ENCODE measurements at regions not wholly inside any gene's neighbourhood (a gene's known extent, or its start where the extent isn't known, plus 50 kb on each side); places are given as distances from the start of the nearest gene placed in this dataset.

GRCh38 chr12:73413051-73413450 is 1124.6 kb upstream of the ATXN7L3B start:
- Histone ChIP-seq H3K9me2 (ENCODE audit: low read depth, low read length) (no peaks in the 10 kb centered on the region), H3K36me3 (ENCODE audit: insufficient read depth, low read length) (no peaks in the 10 kb centered on the region), H2AFZ (ENCODE audit: low read length) (no peak overlapping the region), H3K4me2 (ENCODE audit: low read length) (no peak overlapping the region), H3F3A (ENCODE audit: insufficient read depth, low read length) (no peaks in the 10 kb centered on the region), H3K9me3 (ENCODE audit: low read length) (peaks cover 6% of the 10 kb centered on the region; the same call in 1 of the 2 replicates), H3K27ac (ENCODE audit: low read depth, low read length, poor library complexity, severe bottlenecking) (no peak overlapping the region), H4K20me1 (ENCODE audit: insufficient read depth, low read length) (no peaks in the 10 kb centered on the region), H3K27me3 (ENCODE audit: insufficient read depth, low read length) (no peaks in the 10 kb centered on the region), H3K4me3 (ENCODE audit: low read depth, low read length, poor library complexity, severe bottlenecking) (no peak overlapping the region), H3K4me1 (ENCODE audit: insufficient read depth, low read length, severe bottlenecking) (no peaks in the 10 kb centered on the region), H3K9ac (ENCODE audit: low read length) (no peak overlapping the region), H3K79me2 (ENCODE audit: insufficient read depth, low read length) (no peaks in the 10 kb centered on the region)
- TF ChIP-seq EZH2 (IDR thresholded peaks at IDR 0.05; ENCODE audit: borderline replicate concordance, low read length) = no peak
- TF ChIP-seq CTCF (IDR thresholded peaks at IDR 0.05; ENCODE audit: low read length) = no peak

GRCh38 chr12:73413974-73414373 is 1123.7 kb upstream of the ATXN7L3B start:
- no peaks in the 10 kb centered on the region for H3K27me3 ChIP-seq (ENCODE audit: insufficient read depth, low read length)
- H3K36me3 ChIP-seq (ENCODE audit: insufficient read depth, low read length) = no peaks in the 10 kb centered on the region
- no peaks in the 10 kb centered on the region for H3K9me2 ChIP-seq (ENCODE audit: low read depth, low read length)
- H3K4me2 ChIP-seq (ENCODE audit: low read length) = no peak overlapping the region
- no peak overlapping the region for H3K4me3 ChIP-seq (ENCODE audit: low read depth, low read length, poor library complexity, severe bottlenecking)
- H3K4me1 ChIP-seq (ENCODE audit: insufficient read depth, low read length, severe bottlenecking) = no peaks in the 10 kb centered on the region
- TF ChIP-seq CTCF (IDR thresholded peaks at IDR 0.05; ENCODE audit: low read length) (no peak), EZH2 (IDR thresholded peaks at IDR 0.05; ENCODE audit: borderline replicate concordance, low read length) (no peak)
- peaks cover 6% of the 10 kb centered on the region; the same call in 1 of the 2 replicates for H3K9me3 ChIP-seq (ENCODE audit: low read length)
- H3F3A ChIP-seq (ENCODE audit: insufficient read depth, low read length) = no peaks in the 10 kb centered on the region
- H2AFZ ChIP-seq (ENCODE audit: low read length) = no peak overlapping the region
- H4K20me1 ChIP-seq (ENCODE audit: insufficient read depth, low read length) = no peaks in the 10 kb centered on the region
- no peaks in the 10 kb centered on the region for H3K79me2 ChIP-seq (ENCODE audit: insufficient read depth, low read length)
- H3K9ac ChIP-seq (ENCODE audit: low read length) = no peak overlapping the region
- no peak overlapping the region for H3K27ac ChIP-seq (ENCODE audit: low read depth, low read length, poor library complexity, severe bottlenecking)

- Histone ChIP-seq H3F3A (ENCODE audit: insufficient read depth, low read length) (no peaks in the 10 kb centered on the region), H3K9ac (ENCODE audit: low read length) (no peak overlapping the region), H3K79me2 (ENCODE audit: insufficient read depth, low read length) (no peaks in the 10 kb centered on the region), H3K9me2 (ENCODE audit: low read depth, low read length) (no peaks in the 10 kb centered on the region), H3K4me2 (ENCODE audit: low read length) (no peak overlapping the region), H3K9me3 (ENCODE audit: low read length) (peaks cover 6% of the 10 kb centered on the region; the same call in 1 of the 2 replicates), H3K4me1 (ENCODE audit: insufficient read depth, low read length, severe bottlenecking) (no peaks in the 10 kb centered on the region), H3K27me3 (ENCODE audit: insufficient read depth, low read length) (no peaks in the 10 kb centered on the region), H3K4me3 (ENCODE audit: low read depth, low read length, poor library complexity, severe bottlenecking) (no peak overlapping the region), H2AFZ (ENCODE audit: low read length) (no peak overlapping the region), H4K20me1 (ENCODE audit: insufficient read depth, low read length) (no peaks in the 10 kb centered on the region), H3K27ac (ENCODE audit: low read depth, low read length, poor library complexity, severe bottlenecking) (no peak overlapping the region), H3K36me3 (ENCODE audit: insufficient read depth, low read length) (no peaks in the 10 kb centered on the region)
- no peak for TF ChIP-seq EZH2 (IDR thresholded peaks at IDR 0.05; ENCODE audit: borderline replicate concordance, low read length)
- no peak for TF ChIP-seq CTCF (IDR thresholded peaks at IDR 0.05; ENCODE audit: low read length)
Measured at GRCh38 chr12:73414926-73415325, 1122.7 kb upstream of the ATXN7L3B start.

All from OCI-LY1 (cell line).